GM12865 (cell line): ENCODE measurements at regions not wholly inside any gene's neighbourhood (a gene's known extent, or its start where the extent isn't known, plus 50 kb on each side); places are given as distances from the start of the nearest gene placed in this dataset.
"Not testable (repeated sequence)": the region's sequence is repeated elsewhere in the genome, so short reads cannot be mapped to it uniquely, and the experiment has no call there.

ENCODE experiments used
- DNase-seq: peaks from one replicate; pipeline ENCODE4 v3.0.0; 2010; ENCODE audit warnings: low read depth
- H3K4me3 ChIP-seq: 2 replicates; pipeline ENCODE4 v1.5.1; 2011; ENCODE audit warnings: mild to moderate bottlenecking, low read depth, low read length, control low read depth
- CTCF ChIP-seq: IDR thresholded peaks from 2 replicates; pipeline ENCODE4 v1.5.1; 2011; ENCODE audit warnings: low read length, control low read depth, low read depth, inconsistent platforms; ENCODE audit not compliant: insufficient read depth; ENCODE audit errors: missing control alignments

- DNase-seq, H3K4me3 ChIP-seq: not testable (repeated sequence)
- peak; percentile 35 for TF ChIP-seq CTCF
Measured at GRCh38 chr12:8373744-8374143, 82.0 kb upstream of the CLEC6A start.

GRCh38 chr12:8375122-8375521, 80.6 kb upstream of the CLEC6A start:
- DNase-seq, H3K4me3 ChIP-seq: not testable (repeated sequence)

- not testable (repeated sequence) for DNase-seq, H3K4me3 ChIP-seq
Measured at GRCh38 chr12:8377756-8378155, 78.0 kb upstream of the CLEC6A start.

GRCh38 chr12:8382556-8382955, 73.2 kb upstream of the CLEC6A start:
- H3K4me3 ChIP-seq, DNase-seq: not testable (repeated sequence)

GRCh38 chr12:8384686-8385085, 71.1 kb upstream of the CLEC6A start:
- not testable (repeated sequence) for DNase-seq, H3K4me3 ChIP-seq

- H3K4me3 ChIP-seq, DNase-seq: not testable (repeated sequence)
Measured at GRCh38 chr12:8385431-8385830, 70.3 kb upstream of the CLEC6A start.

GRCh38 chr12:8386661-8387060, 69.1 kb upstream of the CLEC6A start:
- H3K4me3 ChIP-seq, DNase-seq: not testable (repeated sequence)

GRCh38 chr12:8389296-8389695, 66.5 kb upstream of the CLEC6A start:
- DNase-seq, H3K4me3 ChIP-seq: not testable (repeated sequence)

- not testable (repeated sequence) for DNase-seq, H3K4me3 ChIP-seq
- peak; percentile 23 for TF ChIP-seq CTCF
Measured at GRCh38 chr12:8390001-8390777, 65.6 kb upstream of the CLEC6A start.

GRCh38 chr12:8396225-8397071, 59.3 kb upstream of the CLEC6A start:
- H3K4me3 ChIP-seq = not testable (repeated sequence)
- TF ChIP-seq CTCF = peak; percentile 62
- DNase-seq = peak; percentile 49

- DNase-seq, H3K4me3 ChIP-seq: not testable (repeated sequence)
Measured at GRCh38 chr12:8397378-8397777, 58.4 kb upstream of the CLEC6A start.

- not testable (repeated sequence) for H3K4me3 ChIP-seq, DNase-seq
Measured at GRCh38 chr12:8399496-8400034, 56.2 kb upstream of the CLEC6A start.

GRCh38 chr12:8403834-8404233, 51.9 kb upstream of the CLEC6A start:
- not testable (repeated sequence) for DNase-seq, H3K4me3 ChIP-seq

GRCh38 chr12:8404341-8404740, 51.4 kb upstream of the CLEC6A start:
- DNase-seq = not testable (repeated sequence)

More at GRCh38 chr12:8404341-8404740, 51.4 kb upstream of the CLEC6A start:
- H3K4me3 ChIP-seq = not testable (repeated sequence)
